GM18505 (cell line): ENCODE measurements at regions not wholly inside any gene's neighbourhood (a gene's known extent, or its start where the extent isn't known, plus 50 kb on each side); places are given as distances from the start of the nearest gene placed in this dataset.
A peak's percentile ranks its signal among the peaks of the same experiment; 100 is the strongest.
"Not testable (repeated sequence)": the region's sequence is repeated elsewhere in the genome, so short reads cannot be mapped to it uniquely, and the experiment has no call there.

Experiments used
- ATAC-seq: cut with Tn5 transposase; IDR thresholded peaks from one replicate; pipeline ENCODE4 v1.9.1; 2021; ENCODE audit not compliant: unreplicated experiment
- POLR2A ChIP-seq: IDR thresholded peaks from 4 replicates; pipeline ENCODE4 v1.6.1; 2011; ENCODE audit warnings: borderline replicate concordance; ENCODE audit not compliant: insufficient read depth, insufficient read length; ENCODE audit errors: extremely low read depth

- peak; percentile 99 for ATAC-seq
- TF ChIP-seq POLR2A: no peak
Measured at GRCh38 chr12:59149995-59150642, 229.8 kb upstream of the LRIG3 start.

GRCh38 chr12:59147791-59148190 lies 227.5 kb upstream of the LRIG3 start:
- no peak for TF ChIP-seq POLR2A
- ATAC-seq: no peak

- no peak for ATAC-seq
Measured at GRCh38 chr12:59142183-59142790, 222.0 kb upstream of the LRIG3 start.

GRCh38 chr12:59134750-59135149 lies 214.4 kb upstream of the LRIG3 start:
- ATAC-seq: no peak
- TF ChIP-seq POLR2A: no peak

More at GRCh38 chr12:59142183-59142790, 222.0 kb upstream of the LRIG3 start:
- TF ChIP-seq POLR2A: no peak

GRCh38 chr12:59131462-59131861 lies 211.2 kb upstream of the LRIG3 start:
- ATAC-seq: no peak

GRCh38 chr12:59122784-59123183 lies 202.5 kb upstream of the LRIG3 start:
- no peak for ATAC-seq
- no peak for TF ChIP-seq POLR2A

More at GRCh38 chr12:59131462-59131861, 211.2 kb upstream of the LRIG3 start:
- TF ChIP-seq POLR2A: no peak

- no peak for TF ChIP-seq POLR2A
- ATAC-seq: no peak
Measured at GRCh38 chr12:59121451-59121850, 201.1 kb upstream of the LRIG3 start.

GRCh38 chr12:59119676-59120075 lies 199.4 kb upstream of the LRIG3 start:
- no peak for ATAC-seq

GRCh38 chr12:59118356-59118755 lies 198.1 kb upstream of the LRIG3 start:
- no peak for ATAC-seq
- no peak for TF ChIP-seq POLR2A

More at GRCh38 chr12:59119676-59120075, 199.4 kb upstream of the LRIG3 start:
- TF ChIP-seq POLR2A: no peak

- TF ChIP-seq POLR2A: no peak
- no peak for ATAC-seq
Measured at GRCh38 chr12:59115995-59116394, 195.7 kb upstream of the LRIG3 start.

GRCh38 chr12:59115526-59115925 lies 195.2 kb upstream of the LRIG3 start:
- no peak for TF ChIP-seq POLR2A
- ATAC-seq: no peak

- no peak for TF ChIP-seq POLR2A
- ATAC-seq: peak; percentile 92
Measured at GRCh38 chr12:59113831-59114615, 193.7 kb upstream of the LRIG3 start.

- no peak for ATAC-seq
- TF ChIP-seq POLR2A: no peak
Measured at GRCh38 chr12:59111851-59112250, 191.5 kb upstream of the LRIG3 start.

- ATAC-seq: not testable (repeated sequence)
Measured at GRCh38 chr12:59108516-59108915, 188.2 kb upstream of the LRIG3 start.
